Right lobe of liver (tissue), 6 donors: ENCODE measurements at regions not wholly inside any gene's neighbourhood (a gene's known extent, or its start where the extent isn't known, plus 50 kb on each side); places are given as distances from the start of the nearest gene placed in this dataset.

Experiments used
- ATAC-seq, 4 donors: fragments of 200-7000 bp; cut with Tn5 transposase; one replicate each; pipeline ENCODE4 v1.9.1; 2020; ENCODE audit warnings: mild to moderate bottlenecking in 4 of 4, moderate library complexity in 4 of 4
- DNase-seq, 3 donors: peaks; one replicate each; pipeline ENCODE4 v3.0.0-alpha.2; 2020
- H3K27ac ChIP-seq, 3 donors: fragments of 200-600 bp; one replicate each; pipeline ENCODE4 v1.8.0; 2022
- H3K27me3 ChIP-seq, 2 donors: fragments of 200-600 bp; one replicate each; pipeline ENCODE4 v1.8.0; 2022
- H3K36me3 ChIP-seq, 4 donors: fragments of 200-600 bp; sonication (generic) in 1 of 4; one replicate each; pipeline versions ENCODE4 v1.5.1 to v1.8.0; 2017 to 2022; ENCODE audit warnings: control low read depth in 1 of 4
- H3K4me1 ChIP-seq, 4 donors: fragments of 200-600 bp; sonication (generic) in 1 of 4; one replicate each; pipeline versions ENCODE4 v1.5.1 to v1.8.0; 2017 to 2022; ENCODE audit warnings: control low read depth in 1 of 4
- H3K4me3 ChIP-seq, 3 donors: fragments of 200-600 bp; one replicate each; pipeline ENCODE4 v1.8.0; 2022
- H3K9me3 ChIP-seq, 4 donors: fragments of 200-600 bp; sonication (generic) in 1 of 4; one replicate each; pipeline versions ENCODE4 v1.5.1 to v1.8.0; 2017 to 2022; ENCODE audit warnings: control low read depth in 1 of 4
- CTCF ChIP-seq, 4 donors: fragments of 200-600 bp in 3 of 4; fragments of 450-650 bp in 1 of 4; IDR thresholded peaks; one replicate each; pipeline versions ENCODE4 v1.5.1 to v1.8.0; 2016 to 2022; ENCODE audit warnings: antibody characterized with exemption in 4 of 4, mild to moderate bottlenecking in 2 of 4
- POLR2A ChIP-seq: fragments of 450-650 bp; IDR thresholded peaks from one replicate; pipeline ENCODE4 v1.6.1; 2017; ENCODE audit warnings: antibody characterized with exemption, mild to moderate bottlenecking
- WGBS: methylation state at CpG from one replicate; pipeline ENCODE4 v1.1.6; 2018; ENCODE audit warnings: low coverage, low lambda C conversion rate; ENCODE audit not compliant: insufficient coverage; ENCODE audit errors: missing lambda C conversion rate; 5-methylcytosine and 5-hydroxymethylcytosine counted together
- intact Hi-C, 2 donors: fragments of 100-400 bp; cut with DNase I; formaldehyde crosslinking; loops; one replicate each; pipeline versions ENCODE4 v1.11.2 to v1.14.1; 2022
- donor health status: DM: no; HTN: yes; CAD: no.
- donor health status: DM: no; HTN: no; CAD: no.
- donor health status: DM: no; HTN: no; CAD: no.
- donor health status: DM: no; HTN: yes; CAD: no.
- donor health status: DM: no; HTN: yes; CAD: no.

DNA sequence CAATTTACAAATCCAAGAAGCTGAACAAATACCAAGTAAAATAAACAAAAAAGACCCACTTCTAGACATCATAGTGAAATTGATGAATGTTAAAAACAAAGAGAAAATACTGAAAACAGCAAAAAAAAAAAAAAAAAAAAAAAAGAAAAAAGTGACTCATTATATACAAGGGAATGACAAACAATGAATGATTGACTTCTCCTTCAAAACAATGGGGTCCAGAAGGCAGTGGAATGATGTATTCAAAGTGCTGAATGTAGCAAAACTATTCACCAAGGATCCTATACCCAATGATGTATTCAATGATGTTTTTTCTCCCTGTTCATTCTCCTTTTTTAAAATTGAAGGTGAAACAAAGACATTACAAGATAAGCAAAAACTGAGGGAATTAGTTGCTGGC, 650.0 kb downstream of the UTRN start:
- Histone ChIP-seq H3K4me3 (no peak overlapping the region), H3K9me3 (no peaks in the 10 kb centered on the region), H3K4me1 (peaks cover 0 to 21% (median 7%) of the 10 kb centered on the region in 4 donors), H3K36me3 (no peaks in the 10 kb centered on the region), H3K27ac (no peak overlapping the region), H3K27me3 (no peaks in the 10 kb centered on the region)
- ATAC-seq (no peak), DNase-seq (no peak)
- intact Hi-C loops = no loop called here
- TF ChIP-seq POLR2A = no peak
- TF ChIP-seq CTCF (IDR thresholded peaks at IDR 0.05) = no peak

DNA sequence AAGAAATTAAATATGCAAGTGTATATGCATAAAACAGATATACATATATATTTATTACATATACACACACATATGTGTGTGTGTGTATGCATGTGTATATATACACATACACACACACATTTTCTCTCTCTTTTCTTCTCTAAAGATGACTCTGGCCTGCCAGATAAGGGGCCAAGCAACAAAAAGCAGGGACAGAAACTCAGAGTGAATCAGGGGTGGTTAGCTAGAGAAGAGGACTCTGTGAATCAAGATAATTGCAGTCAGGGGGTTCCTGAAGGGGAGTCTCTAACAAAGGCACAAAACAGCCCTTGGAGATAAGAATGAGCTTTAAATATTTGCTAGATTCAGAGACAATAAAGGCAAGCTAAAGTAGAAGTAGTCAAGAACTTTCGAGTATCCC, 650.5 kb downstream of the UTRN start:
- intact Hi-C loops = no loop called here
- H3K9me3 ChIP-seq = no peaks in the 10 kb centered on the region
- H3K4me3 ChIP-seq = no peak overlapping the region
- peaks cover 0 to 21% (median 7%) of the 10 kb centered on the region in 4 donors for H3K4me1 ChIP-seq
- H3K27me3 ChIP-seq = no peaks in the 10 kb centered on the region
- H3K36me3 ChIP-seq = no peaks in the 10 kb centered on the region
- DNase-seq (no peak), ATAC-seq (no peak)
- H3K27ac ChIP-seq = no peak overlapping the region
- WGBS = 89% methylated on average over 1 of the region's 1 CpG
- TF ChIP-seq CTCF (IDR thresholded peaks at IDR 0.05) = no peak

GRCh38 chr6:144936764-144937163, 651.6 kb downstream of the UTRN start:
- WGBS = 59% methylated on average over 2 of the region's 2 CpGs
- Histone ChIP-seq H3K36me3 (no peaks in the 10 kb centered on the region), H3K9me3 (no peaks in the 10 kb centered on the region), H3K27me3 (no peaks in the 10 kb centered on the region), H3K4me1 (peaks cover 0 to 15% (median 4%) of the 10 kb centered on the region in 4 donors), H3K27ac (no peak overlapping the region), H3K4me3 (no peak overlapping the region)
- DNase-seq = no peak
- ATAC-seq = no peak
- TF ChIP-seq POLR2A = no peak
- TF ChIP-seq CTCF (IDR thresholded peaks at IDR 0.05) = no peak
- intact Hi-C loops = no loop called here

DNA sequence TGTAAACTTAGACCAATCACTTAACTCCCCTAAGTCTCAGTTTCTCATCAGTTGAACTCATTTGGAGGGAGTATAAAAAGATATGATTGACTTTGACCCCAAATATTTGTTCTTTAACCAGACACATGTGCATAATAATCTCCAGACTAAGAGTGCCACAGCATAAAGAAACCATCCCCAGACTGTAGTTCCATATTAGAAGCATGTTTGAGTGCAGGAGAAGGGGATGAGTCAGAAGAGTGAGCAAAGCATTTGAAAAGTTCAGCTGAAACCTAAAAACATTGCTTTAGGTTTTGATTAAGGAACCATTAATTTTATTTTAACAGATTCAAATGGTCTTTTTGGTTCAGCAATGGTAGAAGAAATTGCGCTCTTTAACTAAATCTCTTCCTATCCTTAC, 654.8 kb downstream of the UTRN start:
- H3K4me3 ChIP-seq = no peak overlapping the region
- ATAC-seq = no peak
- H3K27me3 ChIP-seq = no peaks in the 10 kb centered on the region
- intact Hi-C loops = no loop called here
- no peak overlapping the region for H3K27ac ChIP-seq
- no peak for TF ChIP-seq CTCF (IDR thresholded peaks at IDR 0.05)
- no peak for TF ChIP-seq POLR2A
- no peak for DNase-seq
- H3K36me3 ChIP-seq = no peaks in the 10 kb centered on the region
- WGBS = 88% methylated on average over 1 of the region's 1 CpG
- no peaks in the 10 kb centered on the region for H3K4me1 ChIP-seq
- H3K9me3 ChIP-seq = no peaks in the 10 kb centered on the region

DNA sequence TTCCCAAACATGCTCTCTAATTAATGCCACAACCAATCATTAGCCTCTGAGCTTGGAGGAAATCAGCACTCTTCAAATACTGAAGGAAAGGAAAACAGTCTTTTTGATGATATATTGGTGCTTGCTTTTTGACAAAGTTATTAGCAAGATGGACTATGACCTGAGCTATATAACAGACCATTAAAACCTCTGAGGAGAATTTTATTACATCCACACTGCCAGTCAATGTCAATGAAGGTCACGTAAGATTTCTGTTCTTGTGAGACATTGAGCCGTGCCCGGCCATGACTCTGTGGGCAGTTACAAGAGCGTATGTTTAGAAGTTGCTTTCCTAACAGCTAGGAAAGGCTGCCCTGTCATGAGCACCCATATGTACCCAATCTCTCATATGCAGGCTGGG, 659.0 kb downstream of the UTRN start:
- Histone ChIP-seq H3K27me3 (no peaks in the 10 kb centered on the region), H3K4me1 (peaks cover 0 to 9% (median 3%) of the 10 kb centered on the region in 4 donors), H3K27ac (no peak overlapping the region), H3K36me3 (no peaks in the 10 kb centered on the region), H3K4me3 (no peak overlapping the region), H3K9me3 (no peaks in the 10 kb centered on the region)
- ATAC-seq (no peak), DNase-seq (no peak)
- WGBS = 100% methylated on average over 1 of the region's 4 CpGs
- intact Hi-C loops = no loop called here
- TF ChIP-seq CTCF (IDR thresholded peaks at IDR 0.05) (no peak), POLR2A (no peak)
